MG63 (cell line): ENCODE measurements at regions not wholly inside any gene's neighbourhood (a gene's known extent, or its start where the extent isn't known, plus 50 kb on each side); places are given as distances from the start of the nearest gene placed in this dataset.
"Not testable (repeated sequence)": the region's sequence is repeated elsewhere in the genome, so short reads cannot be mapped to it uniquely, and the experiment has no call there.

Experiments used
- DNase-seq: peaks from one replicate; pipeline ENCODE4 v3.0.0-alpha.2; 2020
- H3K27me3 ChIP-seq: fragments of 250-450 bp; sonication (Bioruptor Pico); 2 replicates; pipeline ENCODE4 v1.5.1; 2020; ENCODE audit warnings: mild to moderate bottlenecking, moderate library complexity
- H3K36me3 ChIP-seq: fragments of 250-450 bp; sonication (Bioruptor Pico); 2 replicates; pipeline ENCODE4 v1.5.1; 2020; ENCODE audit warnings: mild to moderate bottlenecking, moderate library complexity
- H3K4me3 ChIP-seq: fragments of 250-450 bp; sonication (Bioruptor Pico); 2 replicates; pipeline ENCODE4 v1.5.1; 2020; ENCODE audit warnings: mild to moderate bottlenecking, moderate library complexity
- H3K9me3 ChIP-seq: fragments of 250-450 bp; sonication (Bioruptor Pico); 2 replicates; pipeline ENCODE4 v1.5.1; 2020; ENCODE audit warnings: mild to moderate bottlenecking, moderate library complexity

- H3K27me3 ChIP-seq, result no peaks in the 10 kb centered on the region; the same call in 1 of the 2 replicates
- H3K9me3 ChIP-seq, result no peaks in the 10 kb centered on the region
- no peaks in the 10 kb centered on the region for H3K36me3 ChIP-seq
- no peak overlapping the region for H3K4me3 ChIP-seq
- DNase-seq, result no peak
These were observed 275.7 kb downstream of the TCERG1L start for GRCh38 chr10:131035779-131036178.

DNA sequence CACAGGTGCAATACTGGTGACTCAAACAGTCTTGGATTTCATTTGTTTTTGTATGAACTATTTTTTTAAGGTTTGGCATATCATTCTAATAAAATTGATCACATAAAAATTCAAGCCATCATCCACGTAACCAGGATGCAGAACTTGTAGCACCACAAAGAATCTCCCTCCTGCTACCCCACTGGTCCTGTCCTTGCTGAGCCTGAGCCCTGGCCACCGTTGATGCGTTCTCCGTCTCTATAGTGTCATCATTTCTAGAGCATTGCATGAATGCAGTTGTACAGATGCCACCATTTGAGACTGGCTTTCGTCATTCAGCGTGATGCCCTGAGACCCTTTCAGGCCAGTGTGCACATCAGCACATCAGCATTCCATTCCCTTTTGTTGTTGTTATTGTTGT, 273.5 kb downstream of the TCERG1L start:
- H3K36me3 ChIP-seq, result no peaks in the 10 kb centered on the region
- H3K9me3 ChIP-seq, result no peaks in the 10 kb centered on the region
- H3K27me3 ChIP-seq, result no peaks in the 10 kb centered on the region
- H3K4me3 ChIP-seq, result no peak overlapping the region
- no peak for DNase-seq

- Histone ChIP-seq H3K36me3 (no peaks in the 10 kb centered on the region), H3K4me3 (no peak overlapping the region), H3K27me3 (no peaks in the 10 kb centered on the region), H3K9me3 (no peaks in the 10 kb centered on the region)
- DNase-seq, result no peak
These were observed 270.5 kb downstream of the TCERG1L start for GRCh38 chr10:131041031-131041430.

GRCh38 chr10:131041441-131041840, 270.1 kb downstream of the TCERG1L start:
- no peak for DNase-seq
- H3K36me3 ChIP-seq, result no peaks in the 10 kb centered on the region
- no peak overlapping the region for H3K4me3 ChIP-seq
- no peaks in the 10 kb centered on the region for H3K9me3 ChIP-seq
- H3K27me3 ChIP-seq, result no peaks in the 10 kb centered on the region

- not testable (repeated sequence) for H3K9me3 ChIP-seq, DNase-seq, H3K4me3 ChIP-seq, H3K36me3 ChIP-seq, H3K27me3 ChIP-seq
These were observed 269.5 kb downstream of the TCERG1L start for GRCh38 chr10:131042015-131042414.
